ENCODE measurements at regions not wholly inside any gene's neighbourhood (a gene's known extent, or its start where the extent isn't known, plus 50 kb on each side); places are given as distances from the start of the nearest gene placed in this dataset.
"Not testable (repeated sequence)": the region's sequence is repeated elsewhere in the genome, so short reads cannot be mapped to it uniquely, and the experiment has no call there.

- peaks cover 9% of the 10 kb centered on the region for H3K9me3 Mint-ChIP-seq (ENCODE audit: low read depth)
- H3K4me3 Mint-ChIP-seq (ENCODE audit: unreplicated experiment) = no peak overlapping the region
- no peaks in the 10 kb centered on the region for H3K4me1 Mint-ChIP-seq (ENCODE audit: low read depth)
- no peak for TF ChIP-seq CTCF (IDR thresholded peaks at IDR 0.05)
- no peaks in the 10 kb centered on the region for H3K36me3 Mint-ChIP-seq (ENCODE audit: low read depth)
- no peak for DNase-seq (ENCODE audit: low spot score)
- no peak overlapping the region for H3K27ac Mint-ChIP-seq (ENCODE audit: unreplicated experiment)
- no peaks in the 10 kb centered on the region for H3K27me3 Mint-ChIP-seq (ENCODE audit: low read depth)
These were observed 156.7 kb downstream of the TMEM121 start for GRCh38 chr14:105682956-105683570.

GRCh38 chr14:105684056-105684455 lies 157.7 kb downstream of the TMEM121 start:
- not testable (repeated sequence) for H3K27me3 Mint-ChIP-seq (ENCODE audit: low read depth); DNase-seq (ENCODE audit: low spot score); H3K4me1 Mint-ChIP-seq (ENCODE audit: low read depth); H3K9me3 Mint-ChIP-seq (ENCODE audit: low read depth); H3K36me3 Mint-ChIP-seq (ENCODE audit: low read depth); H3K4me3 Mint-ChIP-seq (ENCODE audit: unreplicated experiment); H3K27ac Mint-ChIP-seq (ENCODE audit: unreplicated experiment)

- not testable (repeated sequence) for H3K4me1 Mint-ChIP-seq (ENCODE audit: low read depth); H3K27ac Mint-ChIP-seq (ENCODE audit: unreplicated experiment)
These were observed 158.2 kb downstream of the TMEM121 start for GRCh38 chr14:105684597-105684996.

GRCh38 chr14:105685003-105685402 lies 158.6 kb downstream of the TMEM121 start:
- Mint-ChIP-seq H3K4me3 (ENCODE audit: unreplicated experiment) (no peak overlapping the region), H3K36me3 (ENCODE audit: low read depth) (no peaks in the 10 kb centered on the region), H3K27ac (ENCODE audit: unreplicated experiment) (no peak overlapping the region), H3K9me3 (ENCODE audit: low read depth) (peaks cover 10% of the 10 kb centered on the region), H3K4me1 (ENCODE audit: low read depth) (no peaks in the 10 kb centered on the region), H3K27me3 (ENCODE audit: low read depth) (no peaks in the 10 kb centered on the region)
- TF ChIP-seq CTCF (IDR thresholded peaks at IDR 0.05) = no peak
- DNase-seq (ENCODE audit: low spot score) = no peak

More at GRCh38 chr14:105684597-105684996, 158.2 kb downstream of the TMEM121 start:
- not testable (repeated sequence) for H3K9me3 Mint-ChIP-seq (ENCODE audit: low read depth); H3K36me3 Mint-ChIP-seq (ENCODE audit: low read depth); H3K27me3 Mint-ChIP-seq (ENCODE audit: low read depth); H3K4me3 Mint-ChIP-seq (ENCODE audit: unreplicated experiment); DNase-seq (ENCODE audit: low spot score)

GRCh38 chr14:105685605-105686004 lies 159.2 kb downstream of the TMEM121 start:
- peaks cover 12% of the 10 kb centered on the region for H3K9me3 Mint-ChIP-seq (ENCODE audit: low read depth)
- DNase-seq (ENCODE audit: low spot score); H3K4me3 Mint-ChIP-seq (ENCODE audit: unreplicated experiment); H3K36me3 Mint-ChIP-seq (ENCODE audit: low read depth); H3K27ac Mint-ChIP-seq (ENCODE audit: unreplicated experiment); H3K4me1 Mint-ChIP-seq (ENCODE audit: low read depth); H3K27me3 Mint-ChIP-seq (ENCODE audit: low read depth): not testable (repeated sequence)

GRCh38 chr14:105686050-105686449 lies 159.7 kb downstream of the TMEM121 start:
- not testable (repeated sequence) for DNase-seq (ENCODE audit: low spot score); H3K4me3 Mint-ChIP-seq (ENCODE audit: unreplicated experiment); H3K27me3 Mint-ChIP-seq (ENCODE audit: low read depth); H3K36me3 Mint-ChIP-seq (ENCODE audit: low read depth); H3K27ac Mint-ChIP-seq (ENCODE audit: unreplicated experiment); H3K4me1 Mint-ChIP-seq (ENCODE audit: low read depth)
- H3K9me3 Mint-ChIP-seq (ENCODE audit: low read depth) = peaks cover 12% of the 10 kb centered on the region

- H3K27ac Mint-ChIP-seq (ENCODE audit: unreplicated experiment); DNase-seq (ENCODE audit: low spot score); H3K4me3 Mint-ChIP-seq (ENCODE audit: unreplicated experiment); H3K4me1 Mint-ChIP-seq (ENCODE audit: low read depth); H3K36me3 Mint-ChIP-seq (ENCODE audit: low read depth); H3K27me3 Mint-ChIP-seq (ENCODE audit: low read depth): not testable (repeated sequence)
- peaks cover 12% of the 10 kb centered on the region for H3K9me3 Mint-ChIP-seq (ENCODE audit: low read depth)
These were observed 160.2 kb downstream of the TMEM121 start for GRCh38 chr14:105686462-105687170.

- DNase-seq (ENCODE audit: low spot score); H3K4me1 Mint-ChIP-seq (ENCODE audit: low read depth); H3K27me3 Mint-ChIP-seq (ENCODE audit: low read depth); H3K4me3 Mint-ChIP-seq (ENCODE audit: unreplicated experiment); H3K27ac Mint-ChIP-seq (ENCODE audit: unreplicated experiment); H3K36me3 Mint-ChIP-seq (ENCODE audit: low read depth): not testable (repeated sequence)
- peaks cover 12% of the 10 kb centered on the region for H3K9me3 Mint-ChIP-seq (ENCODE audit: low read depth)
These were observed 161.0 kb downstream of the TMEM121 start for GRCh38 chr14:105687171-105688022.

GRCh38 chr14:105688023-105688351 lies 161.6 kb downstream of the TMEM121 start:
- not testable (repeated sequence) for H3K27me3 Mint-ChIP-seq (ENCODE audit: low read depth); H3K4me3 Mint-ChIP-seq (ENCODE audit: unreplicated experiment); DNase-seq (ENCODE audit: low spot score); H3K36me3 Mint-ChIP-seq (ENCODE audit: low read depth); H3K4me1 Mint-ChIP-seq (ENCODE audit: low read depth); H3K27ac Mint-ChIP-seq (ENCODE audit: unreplicated experiment)
- H3K9me3 Mint-ChIP-seq (ENCODE audit: low read depth) = peaks cover 12% of the 10 kb centered on the region

GRCh38 chr14:105688664-105689221 lies 162.4 kb downstream of the TMEM121 start:
- H3K9me3 Mint-ChIP-seq (ENCODE audit: low read depth) = peaks cover 13% of the 10 kb centered on the region
- H3K4me3 Mint-ChIP-seq (ENCODE audit: unreplicated experiment); H3K36me3 Mint-ChIP-seq (ENCODE audit: low read depth); H3K27me3 Mint-ChIP-seq (ENCODE audit: low read depth); H3K27ac Mint-ChIP-seq (ENCODE audit: unreplicated experiment); H3K4me1 Mint-ChIP-seq (ENCODE audit: low read depth); DNase-seq (ENCODE audit: low spot score): not testable (repeated sequence)

All from chondrocyte (in vitro differentiated cells).